Skeletal muscle tissue (tissue), 4 donors: ENCODE measurements at regions not wholly inside any gene's neighbourhood (a gene's known extent, or its start where the extent isn't known, plus 50 kb on each side); places are given as distances from the start of the nearest gene placed in this dataset. TPM values are rescaled to one million over a fixed set of nuclear protein-coding genes. Genes with fewer than 3 reads are reported as not detected.

Experiments
- H3K27ac ChIP-seq: one replicate; pipeline ENCODE4 v1.7.0; 2013; ENCODE audit warnings: mild to moderate bottlenecking, low read depth, low read length, inconsistent platforms
- H3K27me3 ChIP-seq, 3 donors: one replicate each; pipeline ENCODE4 v1.7.0; 2013; ENCODE audit warnings: low read length in 3 of 3; ENCODE audit not compliant: control insufficient read depth in 3 of 3, insufficient read depth in 3 of 3
- H3K36me3 ChIP-seq, 3 donors: one replicate each; pipeline ENCODE4 v1.7.0; 2013; ENCODE audit warnings: low read length in 3 of 3; ENCODE audit not compliant: control insufficient read depth in 3 of 3, insufficient read depth in 3 of 3
- H3K4me1 ChIP-seq, 3 donors: one replicate each; pipeline ENCODE4 v1.7.0; 2013; ENCODE audit warnings: low read length in 3 of 3, mild to moderate bottlenecking in 3 of 3; ENCODE audit not compliant: control insufficient read depth in 3 of 3, insufficient read depth in 3 of 3
- H3K4me3 ChIP-seq, 3 donors: one replicate each; pipeline ENCODE4 v1.7.0; 2013; ENCODE audit warnings: low read length in 3 of 3
- H3K9ac ChIP-seq, 3 donors: one replicate each; pipeline ENCODE4 v1.7.0; 2013; ENCODE audit warnings: low read length in 3 of 3, mild to moderate bottlenecking in 3 of 3, moderate library complexity in 2 of 3, low read depth in 1 of 3
- H3K9me3 ChIP-seq, 3 donors: one replicate each; pipeline ENCODE4 v1.7.0; 2013; ENCODE audit warnings: low read length in 3 of 3; ENCODE audit not compliant: control insufficient read depth in 3 of 3
- small RNA-seq: library from RNA; depleted of rRNA; stranded (forward); fragments of <200 nt; gene quantifications from one replicate; pipeline ENCODE3, GENCODE V24; 2014
- donor health status: Osteomylitis.

- no peaks in the 10 kb centered on the region for H3K27me3 ChIP-seq
- no peak overlapping the region for H3K27ac ChIP-seq
- H3K4me1 ChIP-seq, result no peaks in the 10 kb centered on the region
- no peaks in the 10 kb centered on the region for H3K36me3 ChIP-seq
- no peaks in the 10 kb centered on the region for H3K9me3 ChIP-seq
- no peak overlapping the region for H3K9ac ChIP-seq
- no peak overlapping the region for H3K4me3 ChIP-seq
Observed at GRCh38 chr2:14565666-14566065, 66.9 kb upstream of the LRATD1 start.

- H3K36me3 ChIP-seq, result no peaks in the 10 kb centered on the region
- no peak overlapping the region for H3K9ac ChIP-seq
- H3K4me3 ChIP-seq, result no peak overlapping the region
- no peaks in the 10 kb centered on the region for H3K27me3 ChIP-seq
- H3K27ac ChIP-seq, result no peak overlapping the region
- H3K9me3 ChIP-seq, result no peaks in the 10 kb centered on the region
- no peaks in the 10 kb centered on the region for H3K4me1 ChIP-seq
Observed at GRCh38 chr2:14567561-14567960, 65.0 kb upstream of the LRATD1 start.

- H3K9ac ChIP-seq, result no peak overlapping the region
- H3K4me1 ChIP-seq, result no peaks in the 10 kb centered on the region
- no peak overlapping the region for H3K27ac ChIP-seq
- H3K4me3 ChIP-seq, result no peak overlapping the region
- H3K36me3 ChIP-seq, result no peaks in the 10 kb centered on the region
- no peaks in the 10 kb centered on the region for H3K27me3 ChIP-seq
- no peaks in the 10 kb centered on the region for H3K9me3 ChIP-seq
Observed at GRCh38 chr2:14569294-14569693, 63.2 kb upstream of the LRATD1 start.

GRCh38 chr2:14572633-14573032 is 59.9 kb upstream of the LRATD1 start:
- Histone ChIP-seq H3K9me3 (no peaks in the 10 kb centered on the region), H3K27me3 (no peaks in the 10 kb centered on the region), H3K9ac (no peak overlapping the region), H3K36me3 (no peaks in the 10 kb centered on the region), H3K4me3 (no peak overlapping the region), H3K4me1 (no peaks in the 10 kb centered on the region), H3K27ac (no peak overlapping the region)

GRCh38 chr2:14577843-14578242 is 54.7 kb upstream of the LRATD1 start:
- Histone ChIP-seq H3K4me1 (no peaks in the 10 kb centered on the region), H3K4me3 (no peak overlapping the region), H3K9ac (no peak overlapping the region), H3K27me3 (no peaks in the 10 kb centered on the region), H3K36me3 (no peaks in the 10 kb centered on the region), H3K9me3 (no peaks in the 10 kb centered on the region), H3K27ac (no peak overlapping the region)

Small RNAs in the stretch of these regions (small RNA-seq; reads per million reads assigned to genes)
- gene RF00017 (not detected), gene RNU6-1288P (not detected)
